ENCODE measurements at regions not wholly inside any gene's neighbourhood (a gene's known extent, or its start where the extent isn't known, plus 50 kb on each side); places are given as distances from the start of the nearest gene placed in this dataset.

DNA sequence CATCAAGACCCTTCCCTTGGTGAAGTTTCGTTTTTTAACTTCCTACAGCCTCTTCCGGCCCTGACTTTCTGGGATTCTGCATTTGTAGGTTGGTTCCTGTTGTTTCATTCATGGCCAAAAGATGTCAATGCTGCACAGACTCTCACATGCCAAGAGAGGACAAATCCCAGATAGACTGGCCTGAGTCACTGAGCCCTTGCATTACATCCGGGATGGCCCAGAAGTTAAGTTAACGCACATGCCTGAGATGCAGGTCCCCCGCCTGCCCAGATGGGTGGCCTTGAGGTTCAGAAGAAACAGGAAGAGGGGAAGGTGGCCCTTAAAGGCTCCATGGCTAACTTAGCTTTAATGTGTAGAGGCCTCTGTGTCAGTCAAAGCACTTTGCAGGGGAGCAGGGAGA lies 51.6 kb upstream of the SRGAP3 start:
- no peak for DNase-seq

DNA sequence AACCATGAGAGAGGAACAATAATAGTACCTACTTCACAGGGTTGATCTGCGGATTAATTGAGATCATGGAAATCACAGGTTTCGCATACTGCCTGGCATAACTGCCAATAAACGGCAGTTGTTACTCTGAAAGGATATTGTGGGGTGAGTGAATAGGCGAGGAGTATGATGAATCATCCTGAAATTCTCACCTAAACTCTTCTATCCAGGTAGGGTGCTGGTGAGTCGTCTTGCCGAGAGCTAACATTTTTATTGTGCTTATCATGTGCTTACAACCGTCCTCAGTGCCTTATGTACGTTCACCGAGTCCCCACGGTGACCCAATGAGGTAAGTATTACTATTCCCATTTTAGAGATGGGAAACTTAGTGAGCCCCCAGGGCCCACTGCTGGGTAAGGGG lies 52.4 kb upstream of the SRGAP3 start:
- DNase-seq, result no peak

DNA sequence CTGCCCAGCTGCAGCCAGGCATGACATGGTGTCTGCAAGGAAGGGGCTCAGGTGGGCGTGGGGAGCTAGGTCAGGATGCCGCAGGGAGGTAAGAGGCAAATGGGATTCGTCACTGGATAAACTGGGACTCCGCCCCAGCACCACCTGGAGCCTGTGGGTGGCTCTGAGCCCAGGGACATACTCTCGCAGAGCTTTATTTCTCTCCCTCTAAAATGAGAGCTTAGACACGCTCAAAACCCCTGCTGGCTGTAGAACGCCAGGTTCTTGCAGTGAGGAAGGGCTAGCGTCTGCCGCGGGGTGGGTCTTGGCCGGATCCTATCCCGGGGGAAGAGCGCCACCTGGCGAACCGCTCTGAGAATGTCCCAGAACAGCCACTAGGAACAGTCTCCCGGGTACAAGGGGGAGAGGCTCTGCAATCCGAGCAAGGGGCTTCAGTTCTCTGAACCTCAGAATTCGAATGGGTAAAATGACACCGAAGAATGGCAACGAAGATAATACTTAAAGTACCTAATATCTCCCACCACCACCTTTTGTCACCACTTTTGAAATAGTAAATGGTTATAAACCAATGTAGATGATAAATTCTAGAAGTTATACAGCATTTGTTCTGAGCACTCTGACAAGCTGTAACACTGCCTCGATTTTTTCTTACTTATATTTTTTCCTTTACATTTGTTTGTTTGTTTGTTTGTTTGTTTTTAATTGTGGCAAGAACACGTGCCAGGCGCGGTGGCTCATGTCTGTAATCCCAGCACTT lies 53.2 kb upstream of the SRGAP3 start:
- peak; percentile 77 for DNase-seq

DNA sequence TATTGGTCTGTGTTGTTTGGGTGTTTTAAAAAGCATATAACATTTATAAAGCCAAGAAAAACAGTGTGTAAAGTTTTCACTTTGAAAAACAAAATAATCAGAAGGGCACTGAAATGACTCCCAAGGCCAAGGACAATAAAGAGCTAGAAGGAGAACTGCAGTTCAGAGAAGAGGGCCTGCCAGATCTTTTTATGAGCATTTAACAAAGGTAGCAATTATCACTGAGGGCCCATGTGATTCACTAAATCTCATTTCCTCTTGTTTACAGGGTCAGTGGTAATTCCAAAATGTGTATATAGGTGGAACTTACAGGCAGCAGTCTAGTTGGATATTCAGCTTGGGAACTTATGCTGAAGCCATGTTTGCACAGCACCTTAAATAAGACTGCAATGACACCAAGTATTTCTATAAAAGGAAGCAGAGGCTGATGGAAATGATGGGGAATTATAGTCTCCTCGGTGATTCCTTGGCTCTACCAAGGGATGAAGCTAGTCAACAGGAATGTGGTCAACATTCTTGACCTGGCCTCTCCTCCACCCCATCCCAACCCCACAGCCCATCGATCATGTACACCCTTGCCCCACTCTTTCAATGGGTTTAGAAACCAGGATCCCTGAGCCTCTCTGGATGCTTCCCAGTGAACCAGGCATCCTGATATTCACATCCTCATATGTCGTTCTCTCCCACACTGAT lies 54.4 kb upstream of the THUMPD3 start:
- no peak for DNase-seq

DNA sequence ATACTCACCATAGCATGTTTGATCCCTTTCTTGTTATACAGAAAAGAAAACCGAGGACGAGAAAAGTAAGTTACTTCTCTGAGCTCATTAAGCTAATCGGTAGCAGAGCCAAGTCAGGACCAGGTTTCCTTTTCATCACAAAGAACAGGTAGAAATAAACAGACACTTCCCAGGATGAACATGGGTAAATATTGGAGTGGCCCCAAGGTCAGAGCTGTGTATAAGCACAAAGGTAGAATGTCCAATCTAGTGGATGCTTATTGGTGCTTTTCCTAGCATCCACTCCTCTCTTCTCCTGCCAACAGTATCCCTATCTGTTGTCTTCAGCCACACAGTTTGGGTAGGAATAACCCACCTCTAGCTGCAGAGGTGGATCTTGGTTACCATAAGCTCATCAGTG lies 52.8 kb upstream of the THUMPD3 start:
- no peak for DNase-seq

DNA sequence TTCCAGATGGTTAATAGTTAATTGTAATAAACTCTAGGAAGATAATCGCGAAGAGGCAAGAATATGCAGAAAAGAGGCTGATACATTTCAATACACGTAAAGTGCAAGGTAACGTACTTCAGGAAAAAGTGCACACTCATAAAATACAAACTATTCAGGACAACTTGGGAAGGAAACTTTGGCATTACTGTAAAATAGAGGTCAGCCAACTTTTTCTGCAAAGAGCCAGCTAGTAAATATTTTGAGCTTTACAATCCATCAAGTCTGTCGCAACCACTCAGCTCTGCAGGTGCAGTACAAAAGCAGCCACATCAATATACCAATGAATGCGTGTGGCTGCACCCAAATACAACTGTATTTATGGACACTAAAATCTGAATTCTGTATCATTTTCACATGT lies 51.6 kb upstream of the THUMPD3 start:
- no peak for DNase-seq
